Stimulated activated memory B cell treated with anti-CD40 and anti-IgM and Interleukin-4, amounts not matched to agents 10 μg/mL and 1 μg/mL and 100 μg/mL, for 72 hours (primary cell): ENCODE measurements at regions not wholly inside any gene's neighbourhood (a gene's known extent, or its start where the extent isn't known, plus 50 kb on each side); places are given as distances from the start of the nearest gene placed in this dataset.

Experiments
- ATAC-seq: fragments of 150-1000 bp; cut with Tn5 transposase; 2 replicates; pipeline ENCODE4 v1.10.0; 2021
- H3K27ac Mint-ChIP-seq: one replicate; pipeline ENCODE4 v1.8.0; 2022; ENCODE audit warnings: mild to moderate bottlenecking, mixed read lengths
- H3K27me3 Mint-ChIP-seq: one replicate; pipeline ENCODE4 v1.8.0; 2022; ENCODE audit warnings: mixed read lengths
- H3K36me3 Mint-ChIP-seq: one replicate; pipeline ENCODE4 v1.8.0; 2022; ENCODE audit warnings: mixed read lengths
- H3K4me1 Mint-ChIP-seq: one replicate; pipeline ENCODE4 v1.8.0; 2022; ENCODE audit warnings: mixed read lengths
- H3K4me3 Mint-ChIP-seq: one replicate; pipeline ENCODE4 v1.8.0; 2022; ENCODE audit warnings: mild to moderate bottlenecking, moderate library complexity, mixed read lengths
- H3K9me3 Mint-ChIP-seq: one replicate; pipeline ENCODE4 v1.8.0; 2022; ENCODE audit warnings: mixed read lengths

- peaks cover 4% of the 10 kb centered on the region for H3K9me3 Mint-ChIP-seq
Measured at GRCh38 chr4:126267689-126268088, 952.9 kb downstream of the FAT4 start.

GRCh38 chr4:126268106-126268505, 953.4 kb downstream of the FAT4 start:
- H3K27me3 Mint-ChIP-seq, result no peaks in the 10 kb centered on the region
- H3K4me1 Mint-ChIP-seq, result no peaks in the 10 kb centered on the region
- no peak for ATAC-seq
- no peak overlapping the region for H3K27ac Mint-ChIP-seq
- H3K36me3 Mint-ChIP-seq, result no peaks in the 10 kb centered on the region
- H3K9me3 Mint-ChIP-seq, result peaks cover 4% of the 10 kb centered on the region
- H3K4me3 Mint-ChIP-seq, result no peak overlapping the region

More at GRCh38 chr4:126267689-126268088, 952.9 kb downstream of the FAT4 start:
- Mint-ChIP-seq H3K36me3 (no peaks in the 10 kb centered on the region), H3K4me3 (no peak overlapping the region), H3K27ac (no peak overlapping the region), H3K4me1 (no peaks in the 10 kb centered on the region), H3K27me3 (no peaks in the 10 kb centered on the region)
- no peak for ATAC-seq

- no peaks in the 10 kb centered on the region for H3K27me3 Mint-ChIP-seq
- no peaks in the 10 kb centered on the region for H3K36me3 Mint-ChIP-seq
- no peak overlapping the region for H3K4me3 Mint-ChIP-seq
- peaks cover 4% of the 10 kb centered on the region for H3K9me3 Mint-ChIP-seq
- no peak for ATAC-seq
- no peak overlapping the region for H3K27ac Mint-ChIP-seq
- no peaks in the 10 kb centered on the region for H3K4me1 Mint-ChIP-seq
Measured at GRCh38 chr4:126269106-126269505, 954.4 kb downstream of the FAT4 start.

GRCh38 chr4:126271292-126271691, 956.5 kb downstream of the FAT4 start:
- no peak for ATAC-seq
- no peaks in the 10 kb centered on the region for H3K36me3 Mint-ChIP-seq
- no peaks in the 10 kb centered on the region for H3K27me3 Mint-ChIP-seq
- peaks cover 4% of the 10 kb centered on the region for H3K9me3 Mint-ChIP-seq
- no peak overlapping the region for H3K4me3 Mint-ChIP-seq
- H3K27ac Mint-ChIP-seq, result no peak overlapping the region
- no peaks in the 10 kb centered on the region for H3K4me1 Mint-ChIP-seq

- H3K4me1 Mint-ChIP-seq, result no peaks in the 10 kb centered on the region
- H3K27ac Mint-ChIP-seq, result no peak overlapping the region
- H3K27me3 Mint-ChIP-seq, result no peaks in the 10 kb centered on the region
- H3K36me3 Mint-ChIP-seq, result no peaks in the 10 kb centered on the region
- no peak for ATAC-seq
- H3K4me3 Mint-ChIP-seq, result no peak overlapping the region
- H3K9me3 Mint-ChIP-seq, result peaks cover 4% of the 10 kb centered on the region
Measured at GRCh38 chr4:126273746-126274145, 959.0 kb downstream of the FAT4 start.

GRCh38 chr4:126291886-126292285, 977.1 kb downstream of the FAT4 start:
- Mint-ChIP-seq H3K36me3 (no peaks in the 10 kb centered on the region), H3K4me3 (no peak overlapping the region), H3K4me1 (no peaks in the 10 kb centered on the region), H3K9me3 (no peaks in the 10 kb centered on the region), H3K27me3 (no peaks in the 10 kb centered on the region), H3K27ac (no peak overlapping the region)
- ATAC-seq, result no peak

GRCh38 chr4:126298271-126298670, 983.5 kb downstream of the FAT4 start:
- H3K27ac Mint-ChIP-seq, result no peak overlapping the region
- H3K9me3 Mint-ChIP-seq, result peaks cover 8% of the 10 kb centered on the region
- H3K4me3 Mint-ChIP-seq, result no peak overlapping the region
- no peak for ATAC-seq
- H3K4me1 Mint-ChIP-seq, result no peaks in the 10 kb centered on the region
- H3K36me3 Mint-ChIP-seq, result no peaks in the 10 kb centered on the region
- no peaks in the 10 kb centered on the region for H3K27me3 Mint-ChIP-seq

GRCh38 chr4:126306152-126306869, 991.6 kb downstream of the FAT4 start:
- Mint-ChIP-seq H3K27me3 (no peaks in the 10 kb centered on the region), H3K27ac (no peak overlapping the region), H3K4me1 (no peaks in the 10 kb centered on the region), H3K36me3 (no peaks in the 10 kb centered on the region), H3K4me3 (no peak overlapping the region), H3K9me3 (peaks cover 2% of the 10 kb centered on the region)
- no peak for ATAC-seq

- H3K4me1 Mint-ChIP-seq, result no peaks in the 10 kb centered on the region
- no peaks in the 10 kb centered on the region for H3K36me3 Mint-ChIP-seq
- no peak overlapping the region for H3K27ac Mint-ChIP-seq
- H3K9me3 Mint-ChIP-seq, result no peaks in the 10 kb centered on the region
- no peak for ATAC-seq
- no peaks in the 10 kb centered on the region for H3K27me3 Mint-ChIP-seq
- no peak overlapping the region for H3K4me3 Mint-ChIP-seq
Measured at GRCh38 chr4:126318376-126318775, 1003.6 kb downstream of the FAT4 start.

GRCh38 chr4:126328914-126329313, 1014.2 kb downstream of the FAT4 start:
- Mint-ChIP-seq H3K4me3 (no peak overlapping the region), H3K36me3 (no peaks in the 10 kb centered on the region), H3K9me3 (peaks cover 2% of the 10 kb centered on the region), H3K27ac (no peak overlapping the region), H3K4me1 (no peaks in the 10 kb centered on the region), H3K27me3 (no peaks in the 10 kb centered on the region)
- ATAC-seq, result no peak

GRCh38 chr4:126338548-126338947, 1023.8 kb downstream of the FAT4 start:
- H3K27me3 Mint-ChIP-seq, result no peaks in the 10 kb centered on the region
- no peak for ATAC-seq

GRCh38 chr4:126341927-126342326, 1027.2 kb downstream of the FAT4 start:
- Mint-ChIP-seq H3K27me3 (no peaks in the 10 kb centered on the region), H3K27ac (no peak overlapping the region), H3K4me1 (no peaks in the 10 kb centered on the region), H3K4me3 (no peak overlapping the region), H3K9me3 (no peaks in the 10 kb centered on the region), H3K36me3 (no peaks in the 10 kb centered on the region)
- ATAC-seq, result no peak

More at GRCh38 chr4:126338548-126338947, 1023.8 kb downstream of the FAT4 start:
- Mint-ChIP-seq H3K27ac (no peak overlapping the region), H3K36me3 (no peaks in the 10 kb centered on the region), H3K4me3 (no peak overlapping the region), H3K9me3 (peaks cover 2% of the 10 kb centered on the region), H3K4me1 (no peaks in the 10 kb centered on the region)

GRCh38 chr4:126344472-126344871, 1029.7 kb downstream of the FAT4 start:
- H3K4me3 Mint-ChIP-seq, result no peak overlapping the region
- H3K9me3 Mint-ChIP-seq, result no peaks in the 10 kb centered on the region
- no peaks in the 10 kb centered on the region for H3K4me1 Mint-ChIP-seq
- no peaks in the 10 kb centered on the region for H3K36me3 Mint-ChIP-seq
- H3K27me3 Mint-ChIP-seq, result no peaks in the 10 kb centered on the region
- no peak for ATAC-seq
- H3K27ac Mint-ChIP-seq, result no peak overlapping the region

- no peak overlapping the region for H3K27ac Mint-ChIP-seq
- no peaks in the 10 kb centered on the region for H3K36me3 Mint-ChIP-seq
- H3K4me1 Mint-ChIP-seq, result no peaks in the 10 kb centered on the region
- H3K27me3 Mint-ChIP-seq, result no peaks in the 10 kb centered on the region
- H3K4me3 Mint-ChIP-seq, result no peak overlapping the region
- no peak for ATAC-seq
- H3K9me3 Mint-ChIP-seq, result no peaks in the 10 kb centered on the region
Measured at GRCh38 chr4:126346654-126347053, 1031.9 kb downstream of the FAT4 start.

GRCh38 chr4:126354784-126355183, 1040.0 kb downstream of the FAT4 start:
- H3K9me3 Mint-ChIP-seq, result no peaks in the 10 kb centered on the region

GRCh38 chr4:126358041-126358440, 1043.3 kb downstream of the FAT4 start:
- no peaks in the 10 kb centered on the region for H3K9me3 Mint-ChIP-seq
- ATAC-seq, result no peak

More at GRCh38 chr4:126354784-126355183, 1040.0 kb downstream of the FAT4 start:
- Mint-ChIP-seq H3K27me3 (no peaks in the 10 kb centered on the region), H3K36me3 (no peaks in the 10 kb centered on the region), H3K4me1 (no peaks in the 10 kb centered on the region), H3K27ac (no peak overlapping the region), H3K4me3 (no peak overlapping the region)
- no peak for ATAC-seq

More at GRCh38 chr4:126358041-126358440, 1043.3 kb downstream of the FAT4 start:
- H3K36me3 Mint-ChIP-seq, result no peaks in the 10 kb centered on the region
- H3K4me1 Mint-ChIP-seq, result no peaks in the 10 kb centered on the region
- H3K27me3 Mint-ChIP-seq, result no peaks in the 10 kb centered on the region
- H3K4me3 Mint-ChIP-seq, result no peak overlapping the region
- H3K27ac Mint-ChIP-seq, result no peak overlapping the region
